Uterus (tissue), 2 donors: ENCODE measurements at regions not wholly inside any gene's neighbourhood (a gene's known extent, or its start where the extent isn't known, plus 50 kb on each side); places are given as distances from the start of the nearest gene placed in this dataset.

Source experiments
- CTCF ChIP-seq, 4 experiments: fragments of 200-600 bp in 2 of 4; fragments of 450-650 bp in 2 of 4; sonication (generic) in 2 of 4; IDR thresholded peaks; one replicate each; pipeline ENCODE4 v1.5.1; 2016 to 2019; ENCODE audit warnings: antibody characterized with exemption in 4 of 4, mild to moderate bottlenecking in 2 of 4, moderate library complexity in 1 of 4
- POLR2A ChIP-seq, 2 donors: fragments of 450-650 bp; IDR thresholded peaks; one replicate each; pipeline ENCODE4 v1.6.1; 2016; ENCODE audit warnings: antibody characterized with exemption in 2 of 2, mild to moderate bottlenecking in 1 of 2, moderate library complexity in 1 of 2

- no peak for TF ChIP-seq CTCF (IDR thresholded peaks at IDR 0.05)
- TF ChIP-seq POLR2A (IDR thresholded peaks at IDR 0.05): no peak
Observed at GRCh38 chr7:10268034-10268433, 705.6 kb upstream of the PHF14 start.
